GM19240 (cell line): ENCODE measurements at regions not wholly inside any gene's neighbourhood (a gene's known extent, or its start where the extent isn't known, plus 50 kb on each side); places are given as distances from the start of the nearest gene placed in this dataset.

Experiments used
- DNase-seq: peaks from one replicate; pipeline ENCODE4 v3.0.0; 2011; ENCODE audit warnings: low spot score; ENCODE audit not compliant: insufficient read length

DNA sequence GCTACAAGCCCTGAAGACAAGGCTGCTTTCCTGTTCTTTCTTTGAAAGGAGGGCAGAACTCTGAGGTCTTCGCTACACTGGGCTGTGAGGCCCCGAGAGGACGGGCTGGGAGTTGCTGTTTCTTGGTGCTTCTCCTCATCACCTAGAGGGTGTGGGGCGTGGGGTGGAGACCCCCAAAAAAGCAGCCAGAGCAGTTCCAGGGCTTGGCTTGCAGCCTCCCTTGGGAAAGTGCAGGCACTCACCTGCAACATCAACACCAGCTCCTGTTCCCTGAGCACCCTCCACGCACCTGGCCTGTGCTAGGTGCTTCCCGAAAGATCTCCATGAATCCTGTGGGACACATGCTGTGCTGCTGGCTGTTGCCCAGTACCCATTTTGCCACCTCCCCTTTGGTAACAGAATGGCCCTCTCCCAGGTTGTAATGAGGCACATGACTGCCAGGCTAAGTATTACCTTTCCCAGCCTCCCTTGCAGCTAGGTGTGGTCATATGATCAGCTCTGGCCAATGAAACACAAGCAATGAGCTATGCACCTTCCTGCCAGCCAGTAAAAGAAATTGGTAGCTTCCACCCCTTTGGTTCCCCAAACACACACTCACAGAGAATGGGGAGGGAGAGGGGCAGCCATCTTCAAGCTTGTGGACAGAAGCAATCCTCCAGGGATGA lies 146.0 kb downstream of the C9orf50 start:
- no peak for DNase-seq

DNA sequence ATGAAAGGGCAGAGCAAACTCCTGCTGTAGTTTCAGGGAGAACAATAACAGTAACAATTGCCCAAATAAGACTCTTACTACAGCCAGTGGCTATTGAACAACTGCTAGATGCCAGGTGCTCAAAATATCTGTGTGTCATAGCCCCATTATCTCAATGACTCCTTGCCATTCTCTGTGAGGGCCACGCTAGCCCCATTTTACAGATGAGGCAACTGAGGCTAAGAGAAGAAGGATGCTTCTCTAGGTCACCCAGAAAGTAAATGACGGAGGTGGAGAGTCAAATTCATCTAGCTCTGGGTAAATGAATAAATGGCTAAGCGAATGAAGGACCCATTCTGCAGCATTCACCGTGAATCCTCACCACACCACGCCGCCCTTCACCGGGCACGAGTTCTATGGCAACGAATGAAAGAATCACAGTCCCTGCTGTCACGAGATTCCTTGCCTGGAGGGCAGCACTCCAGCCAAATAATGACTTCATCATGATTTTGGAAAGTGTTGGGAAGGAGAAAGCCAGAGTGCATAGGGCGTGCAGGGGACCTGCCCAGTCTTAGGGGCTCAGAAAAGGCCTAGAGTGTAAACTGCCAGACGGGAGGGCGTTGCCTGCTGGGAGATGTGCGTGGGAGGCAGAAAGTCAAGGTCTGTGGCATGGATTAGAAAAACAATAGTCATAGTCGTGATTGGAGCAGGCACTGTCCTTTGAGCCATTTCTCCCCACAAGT lies 147.2 kb downstream of the C9orf50 start:
- no peak for DNase-seq

DNA sequence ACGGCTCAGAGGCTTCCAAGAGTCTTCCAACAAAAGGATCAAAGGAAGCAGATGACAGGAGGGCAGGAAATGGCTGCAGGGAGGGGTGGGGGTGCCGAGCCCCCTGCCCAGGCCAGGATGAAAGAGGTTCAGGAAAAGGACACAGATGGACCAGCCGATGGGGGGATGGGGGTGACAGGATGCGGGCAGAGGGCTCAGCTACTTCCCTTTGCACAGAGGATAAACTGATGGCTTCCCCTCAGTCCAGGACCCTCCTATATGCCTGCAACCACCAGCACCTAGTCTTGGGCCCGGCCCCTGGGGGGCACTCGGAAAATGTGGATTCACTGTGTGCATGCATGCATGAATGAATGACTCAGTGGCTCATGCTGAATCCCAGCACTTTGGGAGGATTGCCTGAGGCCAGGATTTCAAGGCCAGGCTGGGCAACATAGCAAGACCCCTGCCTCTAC lies 148.2 kb downstream of the C9orf50 start:
- no peak for DNase-seq

DNA sequence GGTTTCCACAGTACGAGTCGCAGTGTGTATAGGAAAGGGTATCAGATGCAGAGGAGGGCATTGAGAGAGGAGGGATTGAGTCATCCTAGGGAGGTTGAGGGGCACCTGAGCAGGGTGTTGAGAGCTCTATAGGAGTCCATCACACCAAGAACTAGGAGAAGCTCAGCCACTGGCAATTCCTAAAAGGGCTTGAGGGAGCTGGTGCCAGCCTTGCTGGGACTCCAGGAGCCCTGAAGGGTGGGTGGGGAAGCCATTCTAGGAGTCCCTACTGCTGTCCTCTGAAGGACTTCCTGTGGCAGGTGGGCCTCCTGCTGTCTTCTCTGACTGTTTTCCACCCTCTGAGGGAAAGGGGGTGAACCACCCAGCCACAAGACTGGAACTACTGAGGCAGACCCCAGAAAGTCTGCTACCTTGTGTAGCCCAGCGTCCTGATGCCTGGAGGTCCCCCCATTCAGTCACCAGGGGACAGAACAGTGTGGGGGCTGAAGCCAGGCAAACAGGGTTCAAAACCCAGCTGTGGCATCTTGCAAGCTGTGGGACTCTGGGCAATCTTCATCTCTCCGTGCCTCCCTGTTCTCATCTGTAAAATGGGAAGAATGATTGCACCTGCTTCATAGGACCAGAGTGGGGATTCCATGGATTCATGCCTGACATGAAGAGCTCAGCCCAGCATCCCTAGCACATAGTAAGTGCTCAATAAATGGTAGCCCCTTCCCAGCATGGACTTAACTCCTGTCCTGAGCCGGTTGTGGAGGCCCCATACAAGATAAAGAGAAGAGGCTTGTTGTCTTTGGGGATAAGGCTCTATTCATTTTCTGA lies 149.5 kb downstream of the C9orf50 start:
- DNase-seq, result no peak

DNA sequence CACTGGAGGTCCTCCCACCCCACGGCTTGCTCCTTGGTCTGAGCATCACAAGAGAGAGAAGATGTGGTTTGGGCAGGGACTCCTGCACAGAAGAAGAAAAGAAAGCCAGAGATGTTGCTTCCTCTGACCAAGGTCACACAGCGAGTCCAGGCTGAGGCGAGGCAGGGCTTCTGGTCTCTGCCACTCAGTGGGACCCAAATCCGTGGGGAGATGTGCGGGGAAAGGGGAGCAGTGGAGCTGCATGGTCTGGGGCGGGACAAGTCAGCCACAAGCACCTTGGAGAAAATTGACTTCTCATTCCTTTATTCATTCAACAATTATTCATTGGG lies 150.9 kb downstream of the C9orf50 start:
- DNase-seq, result no peak

DNA sequence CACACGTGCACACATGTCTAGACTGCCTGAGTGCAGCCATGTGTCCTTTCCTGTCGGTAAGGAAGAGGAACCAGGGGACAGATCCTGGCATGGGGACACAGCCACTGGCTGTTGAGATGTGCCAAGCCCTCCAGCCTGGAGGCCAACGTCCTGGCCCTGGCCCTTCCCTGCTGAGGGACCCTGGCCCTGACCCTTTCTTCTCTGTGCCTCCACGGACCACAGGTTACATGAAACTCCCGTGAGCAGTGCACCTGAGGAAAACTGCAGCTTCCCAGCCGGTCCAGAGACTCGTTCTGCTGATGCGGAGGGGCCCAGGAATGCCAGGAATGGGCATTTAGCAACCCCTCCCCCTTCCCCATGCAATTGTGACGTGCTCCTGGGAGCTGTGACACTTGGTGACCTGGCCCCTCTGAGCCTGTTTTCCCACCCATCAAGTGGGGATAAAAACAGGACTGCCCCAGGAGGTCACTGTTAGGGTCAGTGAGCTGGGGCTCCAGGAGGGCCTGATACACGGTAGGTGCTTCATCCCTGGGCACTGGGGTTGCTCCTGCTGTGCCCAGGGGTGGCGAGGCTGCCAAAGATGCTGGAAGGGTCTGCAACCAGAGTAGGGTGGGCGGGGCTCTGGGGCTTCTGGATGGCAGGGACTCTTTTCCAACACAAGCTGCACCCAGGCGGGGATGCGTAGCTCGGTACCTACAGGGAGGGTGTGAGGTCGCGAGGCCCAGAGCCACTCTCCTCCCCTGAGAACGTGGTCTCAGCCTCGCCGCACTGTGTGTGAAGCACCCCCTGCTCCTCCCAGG lies 151.5 kb downstream of the C9orf50 start:
- DNase-seq, result no peak

DNA sequence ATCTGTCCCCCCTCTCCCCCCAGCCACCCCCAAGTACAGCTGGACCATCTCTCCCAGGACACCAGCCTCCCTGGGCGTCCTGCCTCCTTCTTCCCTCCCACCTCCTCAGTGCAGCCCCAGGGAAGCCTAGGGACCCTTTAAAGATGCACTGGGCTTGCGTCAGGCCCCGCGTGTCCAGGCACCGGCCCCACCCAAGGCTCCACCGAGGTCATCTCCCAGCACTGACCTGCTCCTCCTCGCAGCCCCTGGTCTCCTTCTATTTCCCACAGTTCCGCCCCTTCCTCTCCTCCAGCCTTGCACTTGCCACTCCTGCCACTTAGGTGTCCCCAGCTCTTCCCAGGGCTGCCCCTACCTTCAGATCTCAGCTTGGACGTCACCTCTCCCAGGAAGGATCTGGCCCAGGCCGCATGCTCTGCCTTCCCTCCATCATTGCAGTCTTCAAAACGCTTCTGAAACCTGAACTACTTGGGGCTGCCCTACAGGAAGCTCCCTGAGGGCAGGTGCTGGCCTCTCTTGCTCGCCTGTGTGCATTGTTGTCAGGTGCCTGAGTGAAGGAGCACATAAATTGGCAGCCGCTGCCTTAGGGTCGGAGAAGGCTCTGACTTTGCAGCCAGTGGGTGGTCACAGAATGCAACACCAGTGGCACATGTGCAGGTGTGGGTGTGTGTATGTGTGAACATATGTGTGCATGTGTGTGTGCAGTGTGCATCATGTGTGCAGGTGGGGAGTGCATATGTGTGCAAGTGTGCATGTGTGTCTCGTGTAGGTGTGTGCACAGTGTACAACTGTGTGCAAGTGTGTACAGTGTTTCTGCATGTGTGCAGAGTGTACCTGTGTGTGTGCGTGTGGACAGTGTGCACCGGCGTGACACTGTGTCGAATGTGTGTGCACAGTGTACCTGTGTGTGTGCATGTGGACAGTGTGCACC lies 152.9 kb downstream of the C9orf50 start:
- DNase-seq, result no peak

DNA sequence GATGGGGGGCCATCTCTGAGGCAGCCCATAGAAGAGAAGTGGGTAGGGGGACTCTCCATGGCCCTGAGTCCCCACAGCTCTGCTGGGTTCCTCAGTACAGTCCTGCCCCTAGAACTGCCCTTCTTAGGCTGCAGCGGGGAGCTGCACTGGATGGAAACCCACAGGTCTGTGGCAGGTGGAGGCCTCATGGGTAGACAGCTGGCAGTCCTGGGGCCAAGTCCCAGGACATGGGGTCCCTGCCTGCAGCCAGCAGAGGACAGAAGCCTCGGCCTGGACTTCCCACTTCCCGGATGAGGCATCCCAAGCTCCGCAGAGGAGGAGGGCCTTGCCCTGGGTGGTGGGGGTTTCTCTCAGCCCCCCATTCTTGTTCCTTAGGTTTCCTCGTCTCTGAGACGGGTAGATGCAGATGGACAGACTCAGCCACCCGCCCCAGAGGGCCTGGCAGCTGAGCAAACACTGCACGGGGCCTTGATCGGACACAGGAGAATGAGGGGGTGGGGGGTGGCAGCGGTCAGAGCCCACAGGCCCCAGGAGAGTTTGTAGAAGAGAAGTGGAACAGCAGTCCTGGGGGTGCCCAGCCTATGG lies 153.8 kb downstream of the C9orf50 start:
- DNase-seq, result no peak

DNA sequence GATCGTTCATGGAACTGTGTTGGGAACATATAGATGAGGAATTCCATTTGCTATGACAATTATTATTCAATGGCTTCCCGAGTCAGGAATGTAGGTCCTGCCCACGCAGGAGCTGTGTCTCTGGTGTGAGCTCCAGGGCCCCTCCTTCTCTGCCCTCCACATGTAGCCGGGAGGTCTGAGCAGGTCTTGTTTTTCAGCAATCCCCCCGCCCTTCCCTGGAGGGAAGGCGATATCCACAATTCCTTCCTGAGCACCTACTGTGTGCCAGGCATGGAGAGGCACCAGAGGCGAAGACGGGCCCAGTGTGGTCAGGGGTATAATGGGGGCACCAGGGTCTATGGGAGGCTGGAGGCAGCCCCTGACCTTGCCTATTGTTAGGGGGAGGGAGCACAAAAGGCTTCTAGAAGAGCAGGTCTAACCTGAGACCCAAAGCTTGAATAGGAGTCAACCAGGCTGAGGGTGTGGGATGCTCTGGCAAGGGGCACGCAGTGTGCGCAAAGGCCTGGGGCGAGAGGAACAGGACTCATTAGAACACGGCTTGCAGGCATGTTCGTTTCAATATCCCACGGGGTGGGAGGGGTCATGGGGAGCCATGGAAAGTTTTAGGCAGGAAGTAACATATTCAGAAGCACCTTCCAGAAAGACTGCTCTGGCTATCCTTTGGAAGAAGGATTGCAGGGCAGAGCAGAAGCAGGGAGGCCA lies 154.9 kb downstream of the C9orf50 start:
- no peak for DNase-seq

DNA sequence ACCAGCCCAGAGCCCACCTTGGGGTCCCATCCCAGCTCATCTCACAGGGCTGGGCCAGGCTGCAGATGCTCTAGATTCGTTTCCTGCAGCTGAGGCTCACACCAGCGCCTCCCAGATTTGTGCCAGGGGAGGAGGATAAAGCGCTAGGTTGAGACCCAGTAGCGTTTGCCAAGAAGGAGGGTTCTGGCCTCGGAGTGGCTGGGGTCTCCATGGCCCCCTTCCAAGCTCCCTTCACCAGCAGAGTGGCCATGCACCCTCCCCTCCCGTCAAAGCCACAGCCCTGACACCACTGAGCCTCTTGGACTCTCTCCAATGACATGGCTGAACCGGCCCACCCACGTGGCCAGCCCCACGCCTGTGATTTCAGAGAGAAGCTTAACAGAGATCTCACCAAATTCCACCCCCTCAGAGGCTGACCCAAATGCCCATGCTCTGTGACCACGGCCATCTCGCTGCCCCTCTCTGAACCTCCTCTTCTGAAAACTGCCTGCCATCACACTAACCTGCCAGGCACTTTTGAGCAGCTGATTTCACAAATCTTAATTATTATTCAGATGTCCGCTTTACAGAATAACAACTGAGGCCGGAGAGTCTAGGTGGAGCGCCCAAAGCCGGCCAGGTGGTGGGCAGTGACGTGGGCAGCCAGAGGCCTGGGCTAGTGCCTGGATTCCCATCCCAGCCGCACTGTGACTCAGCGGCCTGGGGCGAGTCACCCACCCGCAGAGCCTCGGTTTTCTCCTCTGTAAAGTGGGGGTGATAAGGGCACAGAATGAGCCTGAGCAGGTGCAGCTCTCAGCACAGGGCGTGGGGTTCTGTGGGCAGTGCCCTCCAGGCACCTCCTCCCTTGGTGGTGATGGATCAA lies 155.7 kb downstream of the C9orf50 start:
- DNase-seq, result no peak

DNA sequence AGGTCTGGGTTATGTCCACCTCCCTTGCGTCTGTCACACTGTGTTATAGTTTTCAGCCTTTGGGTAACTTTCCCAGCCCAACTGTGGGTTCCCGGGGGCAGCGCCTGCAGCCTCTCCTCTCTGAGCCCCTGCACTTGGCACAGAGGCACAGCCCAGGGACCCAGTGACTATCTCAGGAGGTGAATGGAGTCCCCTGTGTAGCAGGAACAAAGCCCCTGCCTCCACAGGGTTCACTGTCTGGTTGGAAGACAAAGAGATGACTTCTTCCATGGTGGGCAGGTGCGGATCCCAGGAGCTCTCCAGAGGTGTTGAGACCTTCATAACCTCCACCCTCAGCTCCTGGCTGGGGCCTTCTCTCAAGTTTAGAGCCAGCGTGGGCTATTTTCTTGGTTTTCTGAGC lies 156.9 kb downstream of the C9orf50 start:
- DNase-seq, result no peak

DNA sequence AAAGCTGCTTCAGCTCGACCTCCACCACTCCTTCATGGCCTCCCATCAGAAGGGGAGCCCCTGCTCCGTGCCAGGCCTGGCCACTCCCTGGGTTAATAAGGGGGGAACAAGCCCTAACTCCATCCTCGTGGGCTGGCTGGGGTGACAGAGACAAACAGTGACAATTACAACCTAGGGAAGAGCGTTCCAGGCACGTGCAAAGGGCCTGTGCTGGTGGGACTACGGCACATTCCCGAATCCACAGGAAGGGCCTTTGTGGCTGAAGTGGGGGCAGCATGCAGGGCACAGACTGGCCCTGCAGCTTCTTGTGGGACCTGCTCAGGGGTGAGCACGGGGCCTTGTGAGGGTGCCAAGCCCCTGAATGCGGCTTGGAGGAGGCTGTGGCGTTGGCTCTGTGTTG lies 157.4 kb downstream of the C9orf50 start:
- DNase-seq, result no peak

DNA sequence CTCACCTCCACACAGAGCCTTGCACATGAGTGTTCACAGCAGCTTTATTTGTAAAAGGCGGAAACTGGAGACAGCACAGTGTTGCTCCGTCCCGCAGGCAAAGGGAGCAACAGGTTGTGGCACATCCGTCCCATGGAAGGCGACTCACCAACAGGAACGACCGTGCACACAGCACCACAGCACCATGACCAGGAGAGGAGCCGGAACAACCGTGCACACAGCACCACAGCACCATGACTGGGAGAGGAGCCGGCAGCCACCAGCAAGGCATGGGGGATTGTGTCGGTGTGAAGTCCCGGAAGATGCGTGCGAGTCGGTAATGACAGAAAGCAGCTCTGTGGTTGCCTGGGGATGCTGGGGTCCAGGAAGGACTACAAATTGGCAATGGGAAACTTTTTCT lies 158.5 kb downstream of the C9orf50 start:
- no peak for DNase-seq

DNA sequence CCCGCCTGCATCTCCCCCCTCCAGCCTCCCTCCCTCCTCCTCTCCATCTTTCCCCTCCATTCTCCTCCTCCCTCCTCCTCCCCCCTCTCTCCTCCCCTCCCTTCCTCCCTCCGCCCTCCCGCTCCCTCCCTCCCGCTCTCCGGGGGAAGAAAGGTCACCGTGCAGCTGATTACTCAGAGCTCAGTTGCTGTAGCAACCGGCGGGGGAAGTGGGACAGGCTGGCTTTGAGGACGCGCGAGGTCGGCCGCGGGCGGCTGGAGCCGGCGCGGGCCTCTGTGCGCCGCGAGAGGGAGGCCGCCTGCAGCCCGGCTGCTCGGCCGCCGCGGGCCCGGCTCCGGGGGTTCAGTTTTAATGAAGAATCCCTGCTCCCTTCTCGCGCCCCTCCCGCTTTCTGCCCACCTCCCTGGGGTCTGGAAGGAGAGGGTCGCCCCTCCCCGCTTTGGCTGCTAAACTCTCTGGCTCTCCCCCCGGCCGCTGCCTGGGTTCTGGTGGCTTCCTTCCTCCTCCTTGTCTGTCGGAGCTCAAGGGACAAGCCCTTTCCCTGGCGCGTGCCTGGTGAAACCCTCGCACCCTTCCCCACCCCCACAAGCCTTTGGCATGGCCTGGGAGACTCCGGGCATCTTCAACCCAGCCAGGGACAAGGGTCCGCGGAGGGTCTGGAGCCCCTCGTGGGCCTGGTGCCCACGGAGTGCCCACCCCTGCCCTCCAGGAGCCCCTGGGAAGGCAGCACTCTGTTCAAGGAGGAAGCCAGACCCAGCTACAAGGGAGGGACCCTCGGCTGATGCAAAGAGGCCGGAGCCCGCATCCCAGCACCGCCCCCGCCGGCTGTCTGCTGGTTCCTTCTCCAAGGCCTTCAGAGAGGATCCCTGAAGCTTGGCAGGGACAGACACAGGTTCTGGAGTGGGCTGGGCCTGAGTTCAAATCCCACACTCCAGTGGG lies 160.3 kb downstream of the C9orf50 start:
- peak; percentile 94 for DNase-seq

DNA sequence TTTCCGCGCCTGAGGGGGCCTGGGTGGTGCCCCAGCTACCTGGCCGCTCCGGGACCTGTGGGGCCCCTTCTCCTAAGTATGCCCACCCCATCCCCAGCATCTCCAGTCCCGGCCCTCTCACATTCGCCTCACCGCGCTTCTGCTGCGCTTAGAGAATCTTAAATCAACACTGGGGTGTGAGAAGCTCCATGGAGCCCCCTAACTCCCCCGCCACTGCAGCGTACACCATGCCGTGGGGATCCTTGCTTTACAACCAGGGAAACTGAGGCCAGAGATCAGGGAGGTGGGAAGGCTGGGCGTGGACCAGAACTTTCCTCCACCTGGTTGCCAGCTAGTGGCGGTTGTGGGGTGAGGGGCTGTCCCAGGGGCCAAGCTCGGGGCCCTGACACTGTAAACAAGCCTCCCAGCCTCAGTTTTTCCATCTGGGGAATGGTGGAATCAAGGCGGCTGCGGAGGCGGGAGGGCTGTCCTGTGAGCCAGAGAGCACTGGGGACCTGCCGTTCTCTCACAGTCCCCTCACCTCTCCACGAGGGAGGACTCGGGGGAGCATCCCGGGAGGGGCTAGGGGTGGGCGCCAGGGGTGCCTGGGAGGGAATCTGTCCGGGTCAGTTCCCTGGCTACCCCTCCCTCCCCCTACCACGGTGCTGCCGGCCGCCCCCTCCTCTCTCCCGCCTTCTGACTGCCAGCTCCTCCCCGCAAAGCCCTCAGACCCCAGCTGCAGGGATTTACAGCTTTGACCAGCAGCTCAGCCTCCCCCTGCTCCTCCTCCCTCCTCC lies 161.2 kb downstream of the C9orf50 start:
- DNase-seq, result no peak

DNA sequence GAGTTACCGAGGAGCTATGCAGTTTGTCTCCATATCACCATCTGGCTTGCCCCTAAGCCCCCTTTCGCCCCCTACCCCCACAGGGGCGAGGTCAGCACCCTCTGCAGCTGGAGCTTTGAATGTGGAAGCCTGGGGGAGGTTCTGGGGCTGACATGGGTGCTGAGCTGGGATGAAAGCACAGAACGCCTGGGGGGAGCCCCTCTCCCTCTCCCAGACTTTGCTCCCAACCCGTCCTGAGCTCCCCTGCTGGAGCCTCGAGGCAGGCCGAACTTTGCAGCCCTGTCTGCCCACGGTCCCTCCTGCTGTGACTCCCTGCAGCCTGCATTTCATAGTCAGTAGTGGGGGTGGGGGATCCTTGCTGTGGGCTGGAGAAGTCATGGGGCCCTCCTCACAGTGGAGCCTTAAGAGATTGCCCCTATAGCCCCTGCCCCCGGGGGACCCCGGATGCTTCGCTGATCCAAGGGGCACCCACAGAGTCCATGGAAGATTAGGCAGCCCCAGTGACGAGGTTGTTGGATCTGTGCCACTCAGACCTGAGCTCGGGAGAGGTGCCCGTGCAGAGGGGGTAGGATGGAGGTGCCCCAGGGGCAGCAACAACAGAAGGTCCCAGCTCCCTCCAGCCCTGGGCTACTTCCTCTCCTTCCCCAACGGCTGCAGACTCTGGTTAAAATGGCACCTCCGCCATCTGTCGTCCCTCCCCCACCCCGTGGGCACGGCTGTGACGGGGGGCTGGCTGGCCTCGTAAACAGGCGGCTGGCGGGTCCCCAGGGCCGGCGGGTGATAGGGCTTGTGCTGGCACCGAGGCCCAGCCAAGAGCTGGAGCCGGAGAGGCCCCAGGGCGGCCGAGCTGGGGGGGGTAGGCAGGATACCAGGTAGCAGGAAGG lies 162.0 kb downstream of the C9orf50 start:
- no peak for DNase-seq
